ENCODE measurements at regions not wholly inside any gene's neighbourhood (a gene's known extent, or its start where the extent isn't known, plus 50 kb on each side); places are given as distances from the start of the nearest gene placed in this dataset.

DNA sequence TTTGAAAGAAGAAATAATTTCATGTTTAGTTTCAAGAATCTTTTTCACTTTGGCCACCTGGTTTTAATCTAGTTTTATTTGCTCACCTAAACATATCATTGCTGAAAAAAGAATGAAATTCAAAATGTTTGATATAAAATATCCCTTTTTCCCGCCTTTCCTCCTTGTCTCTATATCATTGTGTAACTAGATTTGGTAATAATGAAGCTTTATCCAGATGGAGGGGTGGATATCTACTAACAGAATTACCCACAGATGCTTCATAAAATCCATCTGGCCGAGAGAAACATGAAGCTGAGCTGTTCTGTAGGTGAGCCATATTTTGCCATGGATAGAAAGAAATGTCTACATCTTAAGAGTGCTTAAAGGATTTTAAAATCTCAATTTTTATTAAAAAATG is 214.7 kb downstream of the ICE1 start:
- no peak for DNase-seq
- Histone ChIP-seq H2BK120ac (ENCODE audit: low read depth, low read length, poor library complexity, severe bottlenecking) (no peak overlapping the region), H3K9ac (ENCODE audit: extremely low read depth, insufficient read length, low read length) (no peak overlapping the region), H4K5ac (ENCODE audit: insufficient read length, low read depth, low read length) (no peak overlapping the region), H4K91ac (ENCODE audit: insufficient read length, low read depth, low read length) (no peak overlapping the region), H3K79me1 (ENCODE audit: insufficient read depth, low read depth, low read length, poor library complexity, severe bottlenecking) (no peaks in the 10 kb centered on the region), H3T11ph (ENCODE audit: low read length) (no peak overlapping the region), H3K4me2 (ENCODE audit: insufficient read depth, insufficient read length, low read length) (no peak overlapping the region), H3K18ac (ENCODE audit: insufficient read length, low read depth, low read length) (no peak overlapping the region), H3K14ac (ENCODE audit: insufficient read depth, low read length) (no peak overlapping the region), H3K9me3 (ENCODE audit: control insufficient read depth, low read depth, low read length) (no peaks in the 10 kb centered on the region), H2BK12ac (ENCODE audit: insufficient read length, low read depth, low read length) (no peak overlapping the region), H3K4me1 (ENCODE audit: insufficient read depth, low read length) (0 out of 2 replicates have a peak, but pooled peaks cover 2% of the 10 kb centered on the region), H4K20me1 (ENCODE audit: control insufficient read depth, insufficient read depth, insufficient read length) (no peaks in the 10 kb centered on the region), H2AFZ (ENCODE audit: low read length) (no peak overlapping the region), H3K23me2 (ENCODE audit: insufficient read length, low read depth, low read length, poor library complexity, severe bottlenecking) (no peaks in the 10 kb centered on the region), H2BK15ac (ENCODE audit: low read depth, low read length) (no peak overlapping the region), H3K27me3 (ENCODE audit: insufficient read depth, low read length) (no peaks in the 10 kb centered on the region), H2BK5ac (ENCODE audit: insufficient read length, low read length) (no peak overlapping the region), H3K23ac (ENCODE audit: insufficient read length, low read depth, low read length) (no peak overlapping the region), H2AK5ac (ENCODE audit: insufficient read length, low read length) (no peak overlapping the region), H3K4ac (ENCODE audit: low read depth, low read length) (no peak overlapping the region), H3K79me2 (ENCODE audit: insufficient read depth, low read length) (no peaks in the 10 kb centered on the region), H4K8ac (replicated peaks; ENCODE audit: insufficient read length, low read depth, low read length) (no peak overlapping the region), H3K56ac (ENCODE audit: insufficient read length, low read depth, low read length) (no peak overlapping the region), H3K27ac (ENCODE audit: insufficient read length, low read depth, low read length) (no peak overlapping the region), H2BK20ac (ENCODE audit: low read depth, low read length, poor library complexity, severe bottlenecking) (no peak overlapping the region)
- H3K4me1 Mint-ChIP-seq = no peaks in the 10 kb centered on the region
- no peak overlapping the region for H3K4me3 Mint-ChIP-seq
- H3K9me3 Mint-ChIP-seq = peaks cover 0 to 10% of the 10 kb centered on the region in 2 experiments; a peak in 4 of 5 replicates
- peaks cover 0 to 8% (median 0%) of the 10 kb centered on the region in 3 experiments; a peak in 3 of 7 replicates for H3K36me3 Mint-ChIP-seq (ENCODE audit: insufficient read depth in 1 of 3, low read depth in 3 of 3)
- TF ChIP-seq, protein P1, sequence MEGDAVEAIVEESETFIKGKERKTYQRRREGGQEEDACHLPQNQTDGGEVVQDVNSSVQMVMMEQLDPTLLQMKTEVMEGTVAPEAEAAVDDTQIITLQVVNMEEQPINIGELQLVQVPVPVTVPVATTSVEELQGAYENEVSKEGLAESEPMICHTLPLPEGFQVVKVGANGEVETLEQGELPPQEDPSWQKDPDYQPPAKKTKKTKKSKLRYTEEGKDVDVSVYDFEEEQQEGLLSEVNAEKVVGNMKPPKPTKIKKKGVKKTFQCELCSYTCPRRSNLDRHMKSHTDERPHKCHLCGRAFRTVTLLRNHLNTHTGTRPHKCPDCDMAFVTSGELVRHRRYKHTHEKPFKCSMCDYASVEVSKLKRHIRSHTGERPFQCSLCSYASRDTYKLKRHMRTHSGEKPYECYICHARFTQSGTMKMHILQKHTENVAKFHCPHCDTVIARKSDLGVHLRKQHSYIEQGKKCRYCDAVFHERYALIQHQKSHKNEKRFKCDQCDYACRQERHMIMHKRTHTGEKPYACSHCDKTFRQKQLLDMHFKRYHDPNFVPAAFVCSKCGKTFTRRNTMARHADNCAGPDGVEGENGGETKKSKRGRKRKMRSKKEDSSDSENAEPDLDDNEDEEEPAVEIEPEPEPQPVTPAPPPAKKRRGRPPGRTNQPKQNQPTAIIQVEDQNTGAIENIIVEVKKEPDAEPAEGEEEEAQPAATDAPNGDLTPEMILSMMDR (conservative IDR thresholded peaks at IDR 0.05) = no peak
- H3K27ac Mint-ChIP-seq = no peak overlapping the region
- peaks cover 2% of the 10 kb centered on the region; the same call in 1 of the 2 replicates for H3K27me3 Mint-ChIP-seq (ENCODE audit: low read depth)
- WGBS (ENCODE audit: extremely low coverage, insufficient read length, low lambda C conversion rate) = no CpG with 5 or more reads among the region's 2 CpGs
